NCI-H510A treated with DMSO at 0.1 percent for 48 hours (cell line): ENCODE measurements at regions not wholly inside any gene's neighbourhood (a gene's known extent, or its start where the extent isn't known, plus 50 kb on each side); places are given as distances from the start of the nearest gene placed in this dataset.

Source experiments
- DNase-seq: peaks from one replicate; lab custom pipeline; 2025; lab: John Stamatoyannopoulos, UW

- no peak for DNase-seq
Observed at GRCh38 chr15:85847031-85847430, 52.3 kb upstream of the KLHL25 start.

- no peak for DNase-seq
Observed at GRCh38 chr15:85849946-85850345, 55.2 kb upstream of the KLHL25 start.

GRCh38 chr15:85852969-85853368 is 58.2 kb upstream of the KLHL25 start:
- DNase-seq = no peak

GRCh38 chr15:85854345-85855097 is 59.8 kb upstream of the KLHL25 start:
- DNase-seq = peak; percentile 33

GRCh38 chr15:85858586-85859375 is 64.1 kb upstream of the KLHL25 start:
- DNase-seq = peak; percentile 73

- no peak for DNase-seq
Observed at GRCh38 chr15:85859671-85860070, 64.9 kb upstream of the KLHL25 start.

GRCh38 chr15:85860394-85861161 is 65.9 kb upstream of the KLHL25 start:
- DNase-seq = no peak

GRCh38 chr15:85865070-85865684 is 70.5 kb upstream of the KLHL25 start:
- DNase-seq = peak; percentile 37

GRCh38 chr15:85867250-85867649 is 72.5 kb upstream of the KLHL25 start:
- no peak for DNase-seq

GRCh38 chr15:85869124-85869523 is 74.4 kb upstream of the KLHL25 start:
- DNase-seq = no peak

GRCh38 chr15:85870216-85871014 is 75.7 kb upstream of the KLHL25 start:
- no peak for DNase-seq

GRCh38 chr15:85871545-85871944 is 76.8 kb upstream of the KLHL25 start:
- no peak for DNase-seq

- no peak for DNase-seq
Observed at GRCh38 chr15:85872125-85872524, 77.4 kb upstream of the KLHL25 start.

GRCh38 chr15:85874236-85874635 is 79.5 kb upstream of the KLHL25 start:
- no peak for DNase-seq

GRCh38 chr15:85875756-85876155 is 81.0 kb upstream of the KLHL25 start:
- DNase-seq = no peak

GRCh38 chr15:85878828-85879225 is 84.1 kb upstream of the KLHL25 start:
- no peak for DNase-seq

GRCh38 chr15:85879334-85880163 is 84.8 kb upstream of the KLHL25 start:
- no peak for DNase-seq

GRCh38 chr15:85880501-85881190 is 85.9 kb upstream of the KLHL25 start:
- DNase-seq = no peak

- no peak for DNase-seq
Observed at GRCh38 chr15:85886309-85886811, 91.6 kb upstream of the KLHL25 start.
